Activated CD8-positive, alpha-beta T cell treated with anti-CD3 and anti-CD28 coated beads, Interleukin-2, amount 10 ng/mL, durations not matched to agents 7 days and 5 days (primary cell): ENCODE measurements at regions not wholly inside any gene's neighbourhood (a gene's known extent, or its start where the extent isn't known, plus 50 kb on each side); places are given as distances from the start of the nearest gene placed in this dataset.

Experiments used
- ATAC-seq: fragments of 150-1000 bp; cut with Tn5 transposase; one replicate; pipeline ENCODE4 v1.10.0; 2021; ENCODE audit warnings: moderate library complexity
- CTCF ChIA-PET: fragments of 350-600 bp; sonication (Branson Sonifier 250); formaldehyde crosslinking; loops from one replicate; lab custom pipeline; 2021; ENCODE audit warnings: antibody characterized with exemption; lab: Charles Lee
- POLR2A ChIA-PET: fragments of 350-600 bp; sonication (Branson Sonifier 250); formaldehyde crosslinking; loops from one replicate; lab custom pipeline; 2021; ENCODE audit warnings: antibody characterized with exemption; lab: Charles Lee
- DNase-seq: peaks from one replicate; pipeline ENCODE4 v3.0.0-alpha.2; 2020
- H3K27ac Mint-ChIP-seq: one replicate; pipeline ENCODE4 v1.8.0; 2021; ENCODE audit warnings: mild to moderate bottlenecking, mixed read lengths
- H3K27me3 Mint-ChIP-seq: one replicate; pipeline ENCODE4 v1.8.0; 2021; ENCODE audit warnings: low read depth, mixed read lengths
- H3K36me3 Mint-ChIP-seq: one replicate; pipeline ENCODE4 v1.8.0; 2021; ENCODE audit warnings: low read depth, mixed read lengths
- H3K4me1 Mint-ChIP-seq: one replicate; pipeline ENCODE4 v1.8.0; 2021; ENCODE audit warnings: low read depth, mixed read lengths
- H3K4me3 Mint-ChIP-seq: one replicate; pipeline ENCODE4 v1.8.0; 2021; ENCODE audit warnings: mild to moderate bottlenecking, mixed read lengths
- H3K9me3 Mint-ChIP-seq: one replicate; pipeline ENCODE4 v1.8.0; 2022; ENCODE audit warnings: mixed read lengths; ENCODE audit not compliant: insufficient read depth

DNA sequence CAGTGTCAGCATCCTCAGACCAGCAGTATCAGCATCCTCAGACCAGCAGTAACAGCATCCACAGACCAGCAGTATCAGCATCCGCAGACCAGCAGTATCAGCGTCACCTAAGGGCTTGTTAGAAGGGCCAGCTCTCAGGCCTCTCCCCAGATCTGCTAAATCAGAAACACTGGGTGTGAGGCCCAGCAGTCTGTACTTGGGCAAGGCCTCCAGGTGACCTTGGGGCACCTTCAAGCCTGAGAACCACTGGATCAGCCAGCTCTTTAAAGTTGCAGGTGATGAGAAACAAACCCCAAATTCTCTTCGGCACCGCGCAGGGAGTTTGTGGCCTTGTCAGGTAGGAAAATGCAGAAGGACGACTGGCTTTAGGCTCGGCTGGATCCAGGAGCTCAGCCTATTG lies 290.5 kb upstream of the CDH4 start:
- Mint-ChIP-seq H3K4me3 (no peak overlapping the region), H3K27me3 (no peaks in the 10 kb centered on the region), H3K9me3 (no peaks in the 10 kb centered on the region), H3K36me3 (no peaks in the 10 kb centered on the region), H3K27ac (no peak overlapping the region), H3K4me1 (no peaks in the 10 kb centered on the region)
- ChIA-PET CTCF (no interaction called here), POLR2A (no interaction called here)
- ATAC-seq (no peak), DNase-seq (no peak)

DNA sequence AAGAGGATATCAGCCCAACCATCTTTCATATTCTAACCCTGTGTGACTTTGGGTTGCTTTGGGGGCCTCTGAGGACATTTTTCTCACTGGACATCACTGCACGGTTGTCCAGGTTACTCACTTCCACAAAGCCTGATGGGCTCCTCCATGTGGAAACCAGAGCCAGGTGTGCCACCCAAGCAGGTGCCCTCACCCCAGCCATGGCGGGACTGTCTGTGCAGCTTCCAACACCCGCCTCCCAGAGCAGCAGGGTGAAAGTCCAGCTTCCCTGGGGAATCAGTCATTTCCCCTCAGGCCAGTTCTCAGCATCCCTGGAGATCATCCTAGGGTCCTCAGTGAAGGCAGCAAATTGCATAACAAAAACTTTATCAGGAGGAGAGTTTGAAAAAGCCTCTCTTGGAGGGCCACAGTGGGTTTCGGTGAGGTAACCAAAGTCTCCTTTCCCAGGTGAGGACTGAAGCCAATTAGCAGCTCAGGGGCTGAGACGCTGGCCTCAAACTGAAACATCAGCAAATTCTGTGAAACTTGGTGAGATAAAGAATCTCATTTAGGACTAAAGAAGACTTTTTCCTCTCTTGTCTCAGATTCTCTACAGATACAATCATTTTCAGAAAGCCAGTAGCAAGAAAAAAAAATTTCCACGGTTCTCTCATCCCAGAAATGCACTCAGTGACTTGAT lies 289.6 kb upstream of the CDH4 start:
- no peak for ATAC-seq
- ChIA-PET CTCF (no interaction called here), POLR2A (no interaction called here)
- Mint-ChIP-seq H3K27ac (no peak overlapping the region), H3K9me3 (no peaks in the 10 kb centered on the region), H3K27me3 (no peaks in the 10 kb centered on the region), H3K4me3 (no peak overlapping the region), H3K36me3 (no peaks in the 10 kb centered on the region), H3K4me1 (no peaks in the 10 kb centered on the region)
- DNase-seq: no peak

DNA sequence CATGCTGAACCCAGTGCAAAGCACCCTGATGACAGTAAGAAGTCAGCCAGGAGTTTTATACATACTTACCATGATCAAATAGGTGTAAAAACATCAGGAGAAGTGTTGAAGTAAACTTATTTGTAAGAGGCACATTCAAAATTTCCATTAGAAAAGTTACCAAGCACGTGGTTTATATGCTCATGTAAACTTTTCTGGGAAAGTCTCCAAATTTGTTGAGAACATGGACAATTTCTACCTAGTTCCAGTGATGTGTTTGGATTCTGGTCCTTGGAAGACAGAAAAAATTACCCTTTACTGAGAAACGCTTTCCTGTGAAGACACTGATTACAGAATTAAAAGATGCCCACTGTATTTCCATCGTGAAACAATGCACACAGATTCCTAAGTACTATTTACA lies 288.9 kb upstream of the CDH4 start:
- ChIA-PET POLR2A (no interaction called here), CTCF (no interaction called here)
- Mint-ChIP-seq H3K27me3 (no peaks in the 10 kb centered on the region), H3K4me1 (no peaks in the 10 kb centered on the region), H3K27ac (no peak overlapping the region), H3K4me3 (no peak overlapping the region), H3K36me3 (no peaks in the 10 kb centered on the region), H3K9me3 (no peaks in the 10 kb centered on the region)
- DNase-seq: no peak
- ATAC-seq: no peak

DNA sequence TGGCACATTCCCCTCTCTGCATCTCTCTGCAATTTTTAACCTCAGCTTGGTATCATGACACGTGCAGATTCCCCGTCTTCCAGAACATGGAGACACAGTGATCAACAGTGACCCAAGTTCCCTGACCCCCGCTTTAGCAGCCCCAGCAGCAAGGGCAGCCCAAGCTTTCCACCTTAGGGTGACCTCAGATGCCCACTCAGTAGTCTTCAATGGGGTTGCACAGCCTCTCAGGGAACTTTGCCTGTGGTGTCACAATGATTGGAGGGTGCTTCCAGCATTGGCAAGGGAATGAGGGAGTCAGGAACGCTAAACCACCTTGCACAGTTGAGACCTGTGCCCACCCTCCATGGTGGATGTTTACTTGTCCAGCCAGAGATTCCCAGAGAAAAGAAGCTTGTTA lies 287.1 kb upstream of the CDH4 start:
- no peak for DNase-seq

DNA sequence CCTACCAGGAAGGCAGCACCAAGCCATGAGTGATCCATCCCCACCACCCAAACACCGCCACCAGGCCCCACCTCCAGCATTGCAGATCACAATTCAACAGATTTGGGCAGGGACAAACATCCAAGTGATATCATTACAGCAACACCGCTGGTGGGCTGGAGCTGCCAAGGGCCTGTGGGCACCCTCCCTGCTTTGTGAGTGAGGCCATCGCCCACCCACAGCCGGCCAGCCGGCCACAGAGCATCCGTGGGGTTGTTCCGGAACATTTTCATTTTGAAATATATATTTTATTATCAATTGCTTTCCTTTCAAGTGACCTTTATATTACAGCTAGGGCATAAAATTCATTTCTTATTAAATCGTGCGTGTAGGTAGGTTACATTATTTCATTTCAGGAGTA lies 286.0 kb upstream of the CDH4 start:
- CTCF ChIA-PET: no interaction called here
- no peak for ATAC-seq
- Mint-ChIP-seq H3K36me3 (no peaks in the 10 kb centered on the region), H3K4me1 (no peaks in the 10 kb centered on the region), H3K9me3 (no peaks in the 10 kb centered on the region), H3K27ac (no peak overlapping the region), H3K4me3 (no peak overlapping the region), H3K27me3 (no peaks in the 10 kb centered on the region)
- DNase-seq: no peak
- POLR2A ChIA-PET: no interaction called here

More for the DNA sequence above, 287.1 kb upstream of the CDH4 start:
- CTCF ChIA-PET: no interaction called here
- POLR2A ChIA-PET: no interaction called here
- no peaks in the 10 kb centered on the region for H3K36me3 Mint-ChIP-seq
- H3K27ac Mint-ChIP-seq: no peak overlapping the region
- H3K9me3 Mint-ChIP-seq: no peaks in the 10 kb centered on the region
- H3K4me1 Mint-ChIP-seq: no peaks in the 10 kb centered on the region
- no peak for ATAC-seq
- H3K4me3 Mint-ChIP-seq: no peak overlapping the region
- no peaks in the 10 kb centered on the region for H3K27me3 Mint-ChIP-seq

DNA sequence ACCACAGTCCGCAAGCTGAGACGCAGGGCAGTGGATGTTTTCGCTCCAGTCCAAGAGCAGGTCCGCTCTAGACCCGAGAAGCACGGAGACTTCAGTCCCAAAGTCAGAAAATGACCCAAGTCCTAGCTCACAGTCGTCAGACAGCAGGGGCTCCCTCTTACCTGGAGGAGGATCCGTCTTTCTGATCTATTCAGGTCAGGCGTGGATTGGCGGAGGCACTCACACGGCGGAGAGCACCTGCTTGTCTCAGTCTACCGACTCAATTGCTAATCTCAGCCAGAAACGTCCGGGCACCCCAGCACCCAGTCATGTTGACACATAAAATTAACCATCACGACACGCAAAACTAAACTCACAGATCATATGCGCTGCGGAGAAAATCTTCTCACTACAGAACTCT lies 285.3 kb upstream of the CDH4 start:
- Mint-ChIP-seq H3K36me3 (no peaks in the 10 kb centered on the region), H3K27ac (no peak overlapping the region), H3K27me3 (no peaks in the 10 kb centered on the region), H3K9me3 (no peaks in the 10 kb centered on the region), H3K4me1 (no peaks in the 10 kb centered on the region), H3K4me3 (no peak overlapping the region)
- POLR2A ChIA-PET: no interaction called here
- ATAC-seq: no peak
- CTCF ChIA-PET: no interaction called here
- no peak for DNase-seq

DNA sequence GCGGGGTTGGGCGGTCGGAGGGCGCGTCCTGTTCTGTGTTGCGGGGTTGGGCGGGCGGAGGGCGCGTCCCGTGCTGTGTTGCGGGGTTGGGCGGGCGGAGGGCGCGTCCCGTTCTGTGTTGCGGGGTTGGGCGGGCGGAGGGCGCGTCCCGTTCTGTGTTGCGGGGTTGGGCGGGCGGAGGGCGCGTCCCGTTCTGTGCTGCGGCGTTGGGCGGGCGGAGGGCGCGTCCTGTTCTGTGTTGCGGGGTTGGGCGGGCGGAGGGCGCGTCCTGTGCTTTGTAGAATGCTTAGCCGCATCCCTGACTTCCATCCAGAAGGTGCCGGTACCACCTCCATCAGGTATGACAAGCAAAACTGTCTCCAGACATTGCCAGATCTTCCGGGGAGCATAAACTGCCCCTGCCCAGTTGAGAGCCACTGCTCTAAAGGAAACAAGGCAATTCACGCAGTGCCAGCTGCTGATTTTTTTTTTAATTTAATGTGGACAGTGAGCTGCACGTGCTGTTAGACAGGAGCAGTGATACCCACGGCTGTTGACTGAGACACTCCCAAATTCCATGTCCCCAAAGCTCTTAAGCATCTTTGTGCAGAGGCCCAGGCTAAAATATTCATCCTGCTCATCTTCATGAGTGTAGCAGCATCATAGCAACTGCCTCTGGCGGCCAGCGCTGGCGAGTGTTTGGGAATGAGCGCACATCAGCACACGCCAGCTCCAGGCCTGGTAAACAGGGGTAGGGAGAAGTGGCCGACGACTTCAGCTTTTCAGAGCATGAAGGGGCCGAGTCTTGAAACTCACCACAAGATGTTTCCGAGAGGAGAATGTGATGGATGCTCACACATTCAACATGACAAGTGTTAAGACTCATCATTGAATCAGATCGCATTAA lies 284.4 kb upstream of the CDH4 start:
- Mint-ChIP-seq H3K9me3 (no peaks in the 10 kb centered on the region), H3K27ac (no peak overlapping the region), H3K27me3 (no peaks in the 10 kb centered on the region), H3K36me3 (no peaks in the 10 kb centered on the region), H3K4me3 (no peak overlapping the region), H3K4me1 (no peaks in the 10 kb centered on the region)
- ChIA-PET CTCF (no interaction called here), POLR2A (no interaction called here)
- ATAC-seq: no peak
- DNase-seq: no peak

DNA sequence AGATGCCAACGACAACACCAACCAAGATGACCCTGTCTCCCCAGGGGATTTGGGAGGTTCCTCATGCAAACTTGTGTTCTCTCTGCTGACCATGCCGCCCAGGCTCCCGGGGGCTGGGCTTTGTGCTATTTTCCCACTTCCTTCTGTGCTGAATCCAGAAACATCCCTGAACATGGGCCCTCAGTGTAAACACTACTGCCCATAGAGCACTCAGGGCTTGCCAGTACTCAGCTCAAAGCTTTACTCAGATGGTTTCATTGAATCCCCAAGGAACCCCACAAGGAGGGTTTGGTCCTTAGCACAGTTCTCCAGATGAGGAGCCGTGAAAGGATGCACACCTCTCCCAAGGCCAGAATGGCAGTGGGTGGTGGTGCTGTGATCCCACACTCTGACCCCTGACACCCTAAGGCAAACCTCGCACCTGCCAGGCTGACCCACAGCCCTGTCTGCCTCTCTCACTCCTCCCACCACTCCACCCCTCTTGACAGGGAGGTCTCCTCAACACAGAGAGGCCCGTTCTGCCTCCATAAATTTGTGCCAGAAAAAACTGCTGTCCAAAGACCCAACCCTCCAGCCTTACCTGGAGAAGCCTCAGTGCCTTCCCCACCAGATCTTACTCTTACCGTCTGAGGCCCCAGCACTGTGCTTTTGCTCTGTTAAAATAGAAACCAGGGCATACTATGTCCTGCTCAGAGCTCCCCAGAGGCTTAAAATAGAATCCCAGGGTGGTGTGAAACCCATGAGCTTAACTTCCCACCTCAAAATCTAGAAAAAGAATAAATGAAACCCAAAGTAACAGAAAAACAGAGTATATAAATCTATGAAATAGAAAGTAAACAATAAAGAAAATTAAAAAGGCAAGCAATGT lies 283.0 kb upstream of the CDH4 start:
- DNase-seq: no peak
- ATAC-seq: no peak

DNA sequence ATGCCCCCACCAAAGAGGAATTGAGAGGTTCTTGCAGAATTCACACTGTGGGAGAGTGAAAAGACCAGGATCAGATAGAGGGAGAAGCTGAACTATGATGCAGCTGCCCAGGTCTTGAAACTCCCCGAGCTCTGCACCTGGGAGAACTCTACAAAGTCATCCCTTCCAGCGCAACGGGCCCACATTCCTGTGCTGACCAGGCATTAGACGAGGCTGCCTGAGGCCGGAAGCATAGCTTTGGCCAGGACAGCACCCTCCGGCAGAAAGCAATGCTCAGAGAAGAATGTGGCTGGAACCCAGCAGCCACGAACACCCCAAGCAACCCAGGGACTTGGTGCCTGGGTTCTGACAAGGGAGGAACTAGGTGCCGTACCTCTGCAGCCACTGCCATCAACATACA lies 281.5 kb upstream of the CDH4 start:
- no peaks in the 10 kb centered on the region for H3K36me3 Mint-ChIP-seq
- POLR2A ChIA-PET: no interaction called here
- H3K9me3 Mint-ChIP-seq: no peaks in the 10 kb centered on the region
- H3K27ac Mint-ChIP-seq: no peak overlapping the region
- no peaks in the 10 kb centered on the region for H3K27me3 Mint-ChIP-seq
- no peak for DNase-seq
- no peak overlapping the region for H3K4me3 Mint-ChIP-seq
- CTCF ChIA-PET: no interaction called here
- H3K4me1 Mint-ChIP-seq: no peaks in the 10 kb centered on the region
- no peak for ATAC-seq

More for the DNA sequence above, 283.0 kb upstream of the CDH4 start:
- ChIA-PET CTCF (no interaction called here), POLR2A (no interaction called here)
- Mint-ChIP-seq H3K4me3 (no peak overlapping the region), H3K27ac (no peak overlapping the region), H3K27me3 (no peaks in the 10 kb centered on the region), H3K36me3 (no peaks in the 10 kb centered on the region), H3K9me3 (no peaks in the 10 kb centered on the region), H3K4me1 (no peaks in the 10 kb centered on the region)

DNA sequence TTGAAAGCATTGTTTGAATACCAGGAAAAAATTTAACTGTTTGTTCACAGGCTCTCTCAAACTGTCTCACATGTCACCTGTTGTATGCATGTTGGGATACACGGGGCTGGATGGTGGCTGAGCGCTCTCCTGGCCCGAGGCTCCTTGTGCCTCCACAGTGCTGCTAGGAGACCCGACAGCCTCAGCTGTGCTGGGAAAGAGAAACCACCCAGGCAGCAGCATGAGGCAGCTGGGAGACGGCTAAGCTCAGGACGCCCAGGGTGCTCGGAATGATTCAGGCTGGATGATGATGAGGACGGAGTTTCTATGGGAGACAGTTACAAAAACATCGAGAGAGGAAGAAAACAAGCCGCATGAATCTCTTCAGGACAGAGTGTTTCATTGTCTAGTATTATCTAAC lies 278.0 kb upstream of the CDH4 start:
- Mint-ChIP-seq H3K27ac (no peak overlapping the region), H3K27me3 (no peaks in the 10 kb centered on the region), H3K4me1 (no peaks in the 10 kb centered on the region), H3K4me3 (no peak overlapping the region), H3K36me3 (no peaks in the 10 kb centered on the region), H3K9me3 (no peaks in the 10 kb centered on the region)
- DNase-seq: no peak
- POLR2A ChIA-PET: no interaction called here
- CTCF ChIA-PET: no interaction called here
- ATAC-seq: no peak

DNA sequence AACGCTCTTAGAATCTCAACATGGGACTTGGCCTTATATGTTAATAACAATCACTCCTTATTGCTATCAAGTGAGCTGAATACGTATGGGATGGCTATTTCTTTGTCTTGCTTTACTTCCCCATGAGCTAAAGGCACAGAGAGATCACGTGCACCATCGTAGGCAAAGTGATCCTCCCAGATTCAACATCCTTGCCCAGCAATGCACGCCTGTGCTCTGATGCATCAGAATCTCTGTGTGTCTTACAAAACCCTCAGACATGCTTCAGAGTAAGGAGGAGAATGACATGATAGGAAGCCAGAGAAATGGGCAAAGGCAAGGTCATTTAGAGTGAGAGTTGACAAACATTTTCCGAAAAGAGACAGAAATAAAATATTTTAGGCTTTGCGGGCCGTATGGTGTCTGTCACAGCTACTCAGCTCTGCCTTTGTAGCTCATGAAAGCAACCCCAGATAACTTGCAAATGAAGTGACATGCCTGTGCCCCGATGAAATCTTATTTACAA lies 277.6 kb upstream of the CDH4 start:
- DNase-seq (no peak), ATAC-seq (no peak)
- Mint-ChIP-seq H3K36me3 (no peaks in the 10 kb centered on the region), H3K27me3 (no peaks in the 10 kb centered on the region), H3K27ac (no peak overlapping the region), H3K4me1 (no peaks in the 10 kb centered on the region), H3K4me3 (no peak overlapping the region), H3K9me3 (no peaks in the 10 kb centered on the region)
- CTCF ChIA-PET: no interaction called here
- POLR2A ChIA-PET: no interaction called here

DNA sequence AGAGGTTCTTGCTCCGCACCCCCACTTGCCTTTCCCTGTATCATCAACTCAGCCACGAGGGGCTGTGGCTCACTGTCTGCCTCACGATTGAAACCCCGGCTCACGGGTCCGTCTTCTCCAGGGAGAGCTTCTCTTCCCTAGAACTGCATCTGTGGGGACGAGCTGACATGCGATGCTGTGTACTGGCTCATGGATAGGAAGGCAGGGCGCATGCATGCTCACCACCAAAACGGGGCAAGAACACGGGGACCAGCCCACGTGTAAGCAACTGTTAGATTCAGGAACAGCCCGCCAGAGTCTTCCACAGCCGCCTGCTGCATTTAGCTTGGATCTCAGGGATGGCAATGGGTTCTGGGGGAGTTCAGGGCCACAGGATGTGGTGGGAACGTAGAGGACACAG lies 275.9 kb upstream of the CDH4 start:
- Mint-ChIP-seq H3K36me3 (no peaks in the 10 kb centered on the region), H3K27me3 (no peaks in the 10 kb centered on the region), H3K9me3 (peaks cover 9% of the 10 kb centered on the region), H3K4me1 (no peaks in the 10 kb centered on the region), H3K4me3 (no peak overlapping the region), H3K27ac (no peak overlapping the region)
- DNase-seq: no peak
- no peak for ATAC-seq
- POLR2A ChIA-PET: interaction anchor here (0.7 kb wide), 1 partner anchor 166 kb away, joined by 3 read pairs; no protein-coding TSS in a partner anchor
- CTCF ChIA-PET: no interaction called here
